IPS-20b (cell line): ENCODE measurements at regions not wholly inside any gene's neighbourhood (a gene's known extent, or its start where the extent isn't known, plus 50 kb on each side); places are given as distances from the start of the nearest gene placed in this dataset.

Experiments
- H3K27ac ChIP-seq: one replicate; pipeline ENCODE4 v1.5.1; 2013; ENCODE audit warnings: low read length
- H3K27me3 ChIP-seq: 2 replicates; pipeline ENCODE4 v1.6.1; 2013; ENCODE audit warnings: mild to moderate bottlenecking, low read length, inconsistent platforms; ENCODE audit not compliant: insufficient read depth
- H3K36me3 ChIP-seq: 2 replicates; pipeline ENCODE4 v1.6.1; 2013; ENCODE audit warnings: low read depth, mild to moderate bottlenecking, inconsistent platforms, low read length, moderate library complexity; ENCODE audit not compliant: insufficient read depth
- H3K4me1 ChIP-seq: 2 replicates; pipeline ENCODE4 v1.6.1; 2013; ENCODE audit warnings: mild to moderate bottlenecking, control low read depth, inconsistent platforms, low read length, moderate library complexity; ENCODE audit not compliant: insufficient read depth
- H3K4me3 ChIP-seq: 2 replicates; pipeline ENCODE4 v1.5.1; 2013; ENCODE audit warnings: mild to moderate bottlenecking, low read length, inconsistent platforms
- H3K9ac ChIP-seq: 2 replicates; pipeline ENCODE4 v1.6.1; 2013; ENCODE audit warnings: low read depth, mild to moderate bottlenecking, inconsistent platforms, low read length, moderate library complexity
- H3K9me3 ChIP-seq: 2 replicates; pipeline ENCODE4 v1.6.1; 2013; ENCODE audit warnings: mild to moderate bottlenecking, low read depth, low read length, inconsistent platforms; ENCODE audit not compliant: insufficient read depth

DNA sequence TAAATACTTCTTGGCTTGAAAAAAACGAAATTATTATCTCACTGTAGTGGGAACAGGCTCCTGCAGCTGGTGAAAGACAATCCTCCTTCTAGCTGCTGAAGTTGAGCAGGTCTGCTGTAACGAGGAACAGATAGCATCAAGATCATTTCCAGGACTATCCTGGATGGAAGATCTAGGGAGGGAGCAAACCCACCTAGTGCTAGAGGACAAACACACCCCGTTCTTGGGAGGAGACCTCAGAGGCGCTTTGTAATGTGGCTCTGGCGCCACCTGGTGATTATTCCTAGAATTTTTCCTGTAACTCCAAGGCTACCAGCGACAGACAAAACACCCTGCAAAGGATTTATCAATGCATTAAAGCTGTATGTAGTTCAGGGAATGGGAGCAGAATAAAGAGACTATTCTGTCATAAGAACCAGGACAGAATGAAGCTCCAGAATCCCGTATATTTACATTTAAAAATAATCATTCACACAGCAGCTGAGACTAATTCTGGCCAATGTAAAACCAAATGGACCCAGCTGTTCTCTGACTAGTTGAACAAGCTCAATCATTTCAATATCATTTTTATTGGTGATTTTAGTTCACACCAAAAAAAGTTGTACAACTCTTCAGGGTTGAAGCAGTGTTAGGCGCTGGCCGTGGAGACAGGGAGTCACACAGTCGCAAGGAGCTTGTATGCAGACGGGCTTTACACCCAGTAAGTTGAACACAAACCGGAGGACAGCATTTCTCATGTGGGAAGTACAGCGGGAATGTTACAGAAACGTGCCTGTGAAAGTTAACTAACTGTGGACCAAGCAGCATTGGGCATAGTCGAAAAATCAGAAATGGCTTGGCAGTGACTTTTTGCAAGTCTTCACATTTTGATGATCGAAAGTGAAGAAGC lies 290.3 kb downstream of the TRIB2 start:
- Histone ChIP-seq H3K4me1 (no peaks in the 10 kb centered on the region), H3K4me3 (no peak overlapping the region), H3K36me3 (no peaks in the 10 kb centered on the region), H3K27me3 (no peaks in the 10 kb centered on the region), H3K9ac (no peak overlapping the region), H3K9me3 (no peaks in the 10 kb centered on the region), H3K27ac (no peak overlapping the region)

DNA sequence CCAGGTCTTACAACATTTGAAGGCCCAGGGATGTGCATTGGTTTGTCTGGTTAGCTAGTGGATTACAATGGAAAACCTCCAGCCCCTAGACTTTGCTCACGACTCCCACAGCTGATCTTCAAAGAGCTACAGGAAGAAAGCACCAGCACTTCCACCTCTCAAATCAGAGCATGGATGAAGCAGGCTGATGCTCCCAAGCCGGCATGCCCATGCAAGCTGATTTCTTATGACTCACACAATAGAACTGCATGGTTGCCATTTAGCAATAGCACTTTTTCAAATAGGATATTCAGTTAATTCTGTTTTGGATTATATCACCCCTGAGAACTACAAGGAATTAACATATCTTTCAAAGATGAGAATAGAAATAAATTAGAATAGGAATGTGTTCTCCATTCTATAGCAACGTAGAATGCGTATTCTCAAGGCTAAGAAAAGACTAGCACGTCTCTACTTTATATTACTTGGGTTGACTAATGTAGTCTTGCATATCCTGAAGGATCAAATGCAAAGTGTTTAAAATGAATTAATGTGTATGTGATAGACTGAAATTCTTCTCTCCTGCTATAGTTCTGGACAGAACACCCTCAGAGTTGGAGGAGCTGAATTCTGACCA lies 292.4 kb downstream of the TRIB2 start:
- H3K4me1 ChIP-seq, result no peaks in the 10 kb centered on the region
- no peak overlapping the region for H3K27ac ChIP-seq

DNA sequence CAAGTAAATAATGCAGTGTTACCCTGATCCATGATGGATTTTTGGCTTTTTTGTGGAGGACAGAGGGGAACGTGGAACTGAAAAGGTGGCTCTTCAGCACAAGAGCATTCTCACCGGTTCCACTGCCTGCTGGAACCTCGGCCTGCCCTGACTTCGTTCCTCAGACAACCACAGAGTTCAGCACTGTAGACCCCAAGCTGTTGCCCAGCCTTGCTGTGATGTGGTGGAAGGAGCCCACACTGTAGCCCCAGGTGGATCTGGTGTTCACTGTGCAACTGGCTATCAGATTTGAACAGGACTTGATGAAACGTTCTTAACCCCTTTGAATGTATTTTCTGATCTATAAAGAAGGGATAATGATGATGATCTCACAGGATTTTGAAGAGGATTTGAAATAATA lies 293.5 kb downstream of the TRIB2 start:
- H3K36me3 ChIP-seq, result no peaks in the 10 kb centered on the region
- no peak overlapping the region for H3K9ac ChIP-seq
- no peaks in the 10 kb centered on the region for H3K4me1 ChIP-seq
- H3K4me3 ChIP-seq, result no peak overlapping the region
- H3K27ac ChIP-seq, result no peak overlapping the region
- no peaks in the 10 kb centered on the region for H3K27me3 ChIP-seq
- no peaks in the 10 kb centered on the region for H3K9me3 ChIP-seq

More for the DNA sequence above, 292.4 kb downstream of the TRIB2 start:
- Histone ChIP-seq H3K4me3 (no peak overlapping the region), H3K9ac (no peak overlapping the region), H3K27me3 (no peaks in the 10 kb centered on the region), H3K9me3 (no peaks in the 10 kb centered on the region), H3K36me3 (no peaks in the 10 kb centered on the region)

DNA sequence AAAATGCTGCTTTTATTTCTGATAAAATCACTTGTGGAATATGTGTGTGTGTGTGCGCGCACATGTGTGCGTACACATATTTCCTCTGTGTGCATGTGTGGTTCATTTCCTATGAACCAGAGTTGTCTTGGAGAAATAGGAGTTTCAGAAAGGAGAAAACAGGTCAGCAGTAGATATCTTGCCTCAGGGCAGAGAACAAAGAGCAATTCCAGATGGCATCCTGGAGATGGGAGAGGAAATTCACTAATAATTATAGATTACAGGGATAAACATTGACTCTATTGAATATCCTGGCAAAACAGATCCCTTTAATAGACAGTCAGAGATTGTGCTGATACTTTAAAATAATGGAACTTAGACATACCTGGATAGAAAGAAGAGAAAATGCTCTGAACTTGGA lies 298.0 kb downstream of the TRIB2 start:
- no peaks in the 10 kb centered on the region for H3K36me3 ChIP-seq
- H3K4me1 ChIP-seq, result peaks cover 8% of the 10 kb centered on the region; the same call in 1 of the 2 replicates
- H3K27ac ChIP-seq, result no peak overlapping the region
- H3K9me3 ChIP-seq, result no peaks in the 10 kb centered on the region
- H3K27me3 ChIP-seq, result no peaks in the 10 kb centered on the region
- no peak overlapping the region for H3K9ac ChIP-seq
- H3K4me3 ChIP-seq, result no peak overlapping the region

DNA sequence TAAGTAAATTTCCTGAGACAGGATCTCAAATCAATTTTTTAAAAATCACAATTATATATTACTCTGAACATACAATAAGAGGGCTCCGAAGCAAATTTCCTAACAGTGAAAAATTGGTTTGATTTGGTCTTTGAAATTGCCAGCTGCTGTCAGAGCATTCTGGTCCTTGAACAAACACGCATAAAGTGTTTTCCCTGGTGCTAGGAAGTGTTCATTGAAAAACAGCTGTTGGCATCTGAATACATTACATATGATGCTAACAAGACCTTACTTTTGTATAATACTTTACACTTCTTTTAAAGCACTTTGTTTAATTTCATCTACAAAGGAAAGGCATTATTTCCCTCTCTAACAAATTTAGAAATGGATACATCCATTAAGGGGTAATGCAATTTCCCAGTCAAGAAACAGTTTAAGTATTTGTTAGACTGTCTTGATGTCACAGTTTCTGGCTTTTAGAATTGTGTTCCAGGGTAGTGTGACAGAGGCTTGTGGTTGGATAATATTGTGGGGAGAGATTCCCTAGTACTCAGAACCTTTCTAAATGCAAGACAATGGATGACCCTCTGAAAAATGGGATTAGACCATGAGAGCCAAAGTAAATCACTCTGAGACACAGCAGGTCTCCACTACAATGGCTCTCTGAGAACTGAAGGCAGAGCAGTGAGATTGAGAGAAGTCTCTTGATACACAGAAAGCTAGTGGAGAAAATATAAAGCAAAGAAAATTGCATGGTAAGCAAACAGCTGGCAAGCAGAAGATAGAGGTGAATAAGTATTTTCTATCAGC lies 299.0 kb downstream of the TRIB2 start:
- Histone ChIP-seq H3K9me3 (no peaks in the 10 kb centered on the region), H3K27me3 (no peaks in the 10 kb centered on the region), H3K36me3 (no peaks in the 10 kb centered on the region), H3K4me3 (no peak overlapping the region), H3K9ac (no peak overlapping the region), H3K27ac (no peak overlapping the region), H3K4me1 (peaks cover 8% of the 10 kb centered on the region; the same call in 1 of the 2 replicates)

DNA sequence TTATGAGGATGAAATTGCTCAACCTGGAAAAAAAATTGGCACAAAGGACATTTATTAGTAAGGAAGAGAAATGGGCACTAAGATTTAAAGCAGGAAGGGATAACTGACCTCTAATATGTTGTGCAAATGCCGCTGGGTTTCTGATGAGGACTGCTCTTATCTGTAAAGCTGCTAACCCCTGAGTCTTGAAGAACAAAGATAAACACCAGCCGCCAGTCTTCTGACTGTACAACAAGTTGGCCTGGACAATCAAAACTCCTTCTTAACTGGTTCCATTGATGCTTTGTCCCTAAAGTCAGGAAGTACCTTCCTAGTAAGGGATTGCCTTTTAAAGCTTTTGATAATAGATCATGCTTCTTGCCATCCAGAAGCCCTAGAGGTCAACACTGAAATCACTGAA lies 301.8 kb downstream of the TRIB2 start:
- no peaks in the 10 kb centered on the region for H3K9me3 ChIP-seq
- no peak overlapping the region for H3K27ac ChIP-seq
- H3K36me3 ChIP-seq, result no peaks in the 10 kb centered on the region
- no peak overlapping the region for H3K4me3 ChIP-seq
- no peaks in the 10 kb centered on the region for H3K27me3 ChIP-seq
- peaks cover 8% of the 10 kb centered on the region; the same call in 1 of the 2 replicates for H3K4me1 ChIP-seq
- H3K9ac ChIP-seq, result no peak overlapping the region

DNA sequence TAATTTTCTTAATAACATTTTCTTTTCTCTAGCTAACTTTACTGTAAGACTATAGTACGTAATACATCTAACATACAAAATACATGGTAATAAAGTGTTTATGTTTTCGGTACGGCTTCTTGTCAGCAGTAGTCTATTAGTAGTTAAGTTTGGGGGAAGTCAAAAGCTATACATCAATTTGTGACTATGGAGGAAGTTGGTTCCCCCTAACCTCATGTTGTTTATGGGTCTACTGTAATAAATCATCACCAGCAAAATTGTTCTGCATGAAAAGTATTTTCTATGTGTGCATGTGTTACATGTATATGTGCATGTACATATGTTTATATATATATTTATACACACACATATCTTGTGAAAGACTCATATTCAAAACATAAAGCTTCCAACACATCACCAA lies 303.0 kb downstream of the TRIB2 start:
- no peak overlapping the region for H3K9ac ChIP-seq
- no peaks in the 10 kb centered on the region for H3K36me3 ChIP-seq
- peaks cover 8% of the 10 kb centered on the region; the same call in 1 of the 2 replicates for H3K4me1 ChIP-seq
- no peaks in the 10 kb centered on the region for H3K9me3 ChIP-seq
- no peak overlapping the region for H3K27ac ChIP-seq
- H3K4me3 ChIP-seq, result no peak overlapping the region
- H3K27me3 ChIP-seq, result no peaks in the 10 kb centered on the region

DNA sequence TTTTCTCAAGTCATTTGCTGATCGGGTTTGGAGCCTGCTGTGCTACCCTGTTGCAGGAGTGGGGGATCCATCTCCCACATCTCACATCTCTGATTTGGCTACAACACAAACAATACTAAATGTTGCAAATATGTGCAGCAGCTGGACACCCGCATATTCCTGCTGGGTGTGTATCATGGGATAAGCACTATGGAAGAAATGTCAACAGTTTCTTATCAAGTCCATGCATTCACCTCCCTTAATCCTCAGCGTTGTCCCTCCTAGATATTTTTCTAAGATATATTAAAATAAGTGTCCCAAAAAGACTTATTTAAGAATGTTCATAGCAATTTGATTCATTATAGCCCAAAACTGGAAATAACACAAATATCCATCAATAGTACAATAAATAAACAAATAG lies 303.7 kb downstream of the TRIB2 start:
- Histone ChIP-seq H3K27me3 (no peaks in the 10 kb centered on the region), H3K4me1 (peaks cover 8% of the 10 kb centered on the region; the same call in 1 of the 2 replicates), H3K27ac (no peak overlapping the region), H3K9ac (no peak overlapping the region), H3K4me3 (no peak overlapping the region), H3K9me3 (no peaks in the 10 kb centered on the region), H3K36me3 (no peaks in the 10 kb centered on the region)

DNA sequence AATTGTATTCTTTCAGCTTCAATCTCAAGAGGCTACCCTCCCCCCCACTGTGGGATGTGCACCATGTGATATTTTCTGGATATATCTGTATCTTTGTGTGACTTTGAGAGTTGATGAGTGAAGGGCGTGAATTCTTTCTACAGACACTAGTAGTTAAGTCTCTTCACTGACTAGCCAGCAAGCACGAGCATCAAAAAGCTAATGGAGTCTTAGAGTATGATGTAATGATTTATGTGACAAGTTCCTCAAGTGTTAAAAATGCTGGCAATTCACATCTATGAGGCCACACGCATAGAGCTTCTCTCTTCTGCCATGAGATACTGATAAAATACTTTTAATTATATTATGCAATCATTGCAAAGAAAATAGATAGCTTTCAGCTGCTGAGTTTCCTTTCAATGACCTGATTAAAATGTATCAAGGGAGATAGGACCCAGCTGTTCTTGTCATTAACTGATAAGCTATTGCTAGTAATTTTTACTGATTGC lies 304.8 kb downstream of the TRIB2 start:
- Histone ChIP-seq H3K4me1 (no peaks in the 10 kb centered on the region; the same call in 1 of the 2 replicates), H3K4me3 (no peak overlapping the region), H3K36me3 (no peaks in the 10 kb centered on the region), H3K27ac (no peak overlapping the region), H3K27me3 (no peaks in the 10 kb centered on the region), H3K9ac (no peak overlapping the region), H3K9me3 (no peaks in the 10 kb centered on the region)

DNA sequence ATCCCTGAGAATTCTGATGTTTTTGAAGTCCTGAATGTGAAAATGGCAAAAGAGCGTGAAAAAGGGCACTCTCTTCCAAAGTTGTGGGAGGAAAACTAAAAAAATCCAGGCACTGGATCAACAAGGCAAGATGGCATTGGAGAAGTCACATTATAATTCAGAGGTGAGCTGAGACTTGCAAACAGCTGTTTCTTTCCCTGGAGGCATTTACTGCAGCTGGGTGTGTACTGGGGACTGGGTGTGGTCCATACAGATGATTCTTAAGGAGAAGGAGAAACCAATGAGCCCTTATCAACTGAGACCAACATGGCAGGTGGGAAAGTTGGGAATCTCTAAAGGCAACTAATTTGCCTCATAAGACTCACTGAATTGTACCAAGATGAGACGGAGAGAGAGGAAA lies 313.9 kb downstream of the TRIB2 start:
- Histone ChIP-seq H3K27me3 (no peaks in the 10 kb centered on the region), H3K9ac (no peak overlapping the region), H3K4me1 (no peaks in the 10 kb centered on the region), H3K27ac (no peak overlapping the region), H3K4me3 (no peak overlapping the region), H3K9me3 (no peaks in the 10 kb centered on the region), H3K36me3 (no peaks in the 10 kb centered on the region)

DNA sequence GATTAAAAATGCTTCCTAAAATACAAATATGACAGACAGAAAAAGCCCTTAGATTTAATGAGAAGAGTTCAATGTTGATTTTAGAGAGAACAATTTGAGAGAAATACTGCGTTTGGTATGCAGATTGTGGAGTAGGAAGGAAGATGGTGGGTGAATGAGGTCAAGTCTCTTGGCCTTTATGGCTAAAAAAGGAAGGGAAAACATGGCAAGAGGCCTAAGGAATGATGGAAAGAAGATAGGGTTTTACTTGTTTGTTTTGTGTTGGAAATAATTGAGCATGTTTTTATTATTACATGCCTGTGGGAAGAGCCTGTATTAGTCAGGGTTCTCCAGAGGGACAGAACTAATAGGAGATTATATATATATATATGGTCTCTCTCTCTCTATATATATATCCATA lies 318.1 kb downstream of the TRIB2 start:
- Histone ChIP-seq H3K9ac (no peak overlapping the region), H3K27ac (no peak overlapping the region), H3K36me3 (no peaks in the 10 kb centered on the region), H3K4me3 (no peak overlapping the region), H3K9me3 (no peaks in the 10 kb centered on the region), H3K27me3 (no peaks in the 10 kb centered on the region), H3K4me1 (no peaks in the 10 kb centered on the region)
